HG03103 (cell line): ENCODE measurements at regions not wholly inside any gene's neighbourhood (a gene's known extent, or its start where the extent isn't known, plus 50 kb on each side); places are given as distances from the start of the nearest gene placed in this dataset.
A peak's percentile ranks its signal among the peaks of the same experiment; 100 is the strongest.

Experiments used
- ATAC-seq: cut with Tn5 transposase; IDR thresholded peaks from one replicate; pipeline ENCODE4 v1.9.1; 2021; ENCODE audit warnings: low read depth; ENCODE audit not compliant: unreplicated experiment

DNA sequence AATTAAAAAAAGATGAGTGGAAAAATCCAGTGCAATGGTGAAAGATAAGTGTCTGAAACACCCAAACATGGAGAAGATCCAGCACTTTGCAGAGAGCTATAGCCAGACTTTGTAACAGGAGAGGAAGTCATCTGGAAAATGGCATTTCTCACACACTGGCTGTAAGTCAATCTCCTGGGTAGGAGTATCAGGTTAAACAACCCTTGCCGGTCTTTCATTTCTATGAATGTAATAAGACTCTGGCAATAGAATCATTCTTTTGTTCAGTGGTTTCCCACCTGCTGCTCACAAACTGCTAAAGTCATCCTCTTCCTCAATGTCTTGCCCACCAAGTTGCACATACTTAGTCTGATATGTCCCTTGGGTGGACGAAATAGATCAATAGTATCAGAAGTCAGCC is 94.0 kb upstream of the ATP8A1 start:
- ATAC-seq, result no peak

DNA sequence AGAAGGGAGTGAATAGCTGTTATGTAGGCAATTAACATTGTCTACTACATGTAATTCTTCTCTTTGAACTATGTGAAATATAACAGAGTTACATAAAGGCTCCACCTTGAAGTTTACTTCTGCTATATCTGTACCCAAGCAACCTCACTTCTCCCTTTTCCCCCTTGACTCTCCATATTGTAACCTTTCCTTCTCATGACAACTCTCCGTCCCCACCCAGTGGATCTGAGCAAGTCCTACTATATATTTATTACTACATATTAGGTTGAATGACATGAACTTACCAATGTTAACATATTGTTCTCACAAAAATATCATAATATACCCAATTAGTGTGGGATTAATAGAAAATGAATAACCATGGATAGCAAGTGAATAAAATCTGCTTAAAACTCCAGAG is 93.2 kb upstream of the ATP8A1 start:
- ATAC-seq, result peak; percentile 70

DNA sequence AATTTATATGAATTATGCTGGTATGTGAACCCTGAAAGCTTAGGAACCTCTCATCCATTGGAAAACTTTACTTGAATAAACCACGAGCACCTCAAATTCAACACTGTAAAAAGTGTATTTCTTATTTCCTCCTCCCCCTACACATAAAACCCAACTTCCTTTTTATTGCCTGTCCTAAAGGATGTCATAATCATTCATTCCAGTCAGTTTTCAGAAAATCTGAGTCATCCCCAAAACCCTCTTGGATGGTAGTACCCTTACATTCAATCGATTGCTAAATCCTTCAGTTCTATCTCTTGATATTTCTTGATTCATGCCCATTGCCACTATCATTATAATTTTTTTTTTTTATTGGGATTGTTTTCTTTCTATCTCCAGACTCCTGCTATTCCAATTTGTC is 91.1 kb upstream of the ATP8A1 start:
- no peak for ATAC-seq

DNA sequence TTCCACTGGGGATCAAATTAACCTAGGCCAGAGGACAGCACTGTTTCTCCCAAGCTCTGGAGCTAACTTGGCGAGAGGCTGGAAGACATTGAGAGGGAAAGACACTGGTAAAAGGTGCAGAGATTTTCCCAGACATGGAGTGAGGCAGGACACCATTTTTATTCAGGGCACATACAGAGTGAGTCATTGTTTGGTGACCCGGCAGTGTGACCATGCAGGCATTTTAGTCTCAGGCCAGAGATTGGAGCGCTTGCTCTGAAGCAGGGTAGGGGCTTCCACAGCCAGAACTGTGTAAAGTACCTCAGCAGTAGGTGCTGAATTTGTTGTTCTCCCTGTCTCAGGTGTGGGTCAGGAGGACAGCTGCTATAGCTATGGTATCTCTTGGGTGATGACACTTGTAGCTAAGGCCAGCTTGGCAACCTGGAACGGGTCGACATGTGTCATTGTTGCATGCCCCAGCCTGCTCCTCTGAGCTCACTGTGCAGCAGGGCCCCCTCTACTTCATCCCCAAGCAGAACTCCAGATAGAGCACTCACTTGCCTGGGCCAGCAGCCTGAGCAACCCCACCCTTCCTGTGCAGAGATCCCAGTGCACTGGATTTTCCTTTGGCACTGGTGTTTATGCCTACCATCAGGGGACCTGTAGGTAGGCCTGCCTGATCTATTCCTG is 79.8 kb upstream of the ATP8A1 start:
- ATAC-seq, result no peak

DNA sequence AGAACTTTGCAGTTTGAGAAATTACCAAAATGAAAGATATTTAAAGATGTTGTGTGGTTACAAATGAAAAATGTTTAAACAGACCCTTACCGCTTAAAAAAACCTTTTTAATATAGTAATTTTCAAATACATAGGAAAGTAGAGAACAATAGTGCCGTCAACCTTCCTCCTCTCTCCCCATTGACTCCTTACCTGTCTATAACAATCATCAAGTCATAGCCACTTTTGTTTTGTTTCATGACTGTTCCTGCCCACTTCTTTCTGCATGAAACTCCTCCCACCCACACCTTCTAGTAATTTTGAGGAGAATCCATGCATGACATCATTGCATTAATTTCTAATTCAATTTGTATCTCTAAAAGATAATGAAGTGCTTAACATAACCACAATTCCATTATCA is 76.5 kb upstream of the ATP8A1 start:
- no peak for ATAC-seq

DNA sequence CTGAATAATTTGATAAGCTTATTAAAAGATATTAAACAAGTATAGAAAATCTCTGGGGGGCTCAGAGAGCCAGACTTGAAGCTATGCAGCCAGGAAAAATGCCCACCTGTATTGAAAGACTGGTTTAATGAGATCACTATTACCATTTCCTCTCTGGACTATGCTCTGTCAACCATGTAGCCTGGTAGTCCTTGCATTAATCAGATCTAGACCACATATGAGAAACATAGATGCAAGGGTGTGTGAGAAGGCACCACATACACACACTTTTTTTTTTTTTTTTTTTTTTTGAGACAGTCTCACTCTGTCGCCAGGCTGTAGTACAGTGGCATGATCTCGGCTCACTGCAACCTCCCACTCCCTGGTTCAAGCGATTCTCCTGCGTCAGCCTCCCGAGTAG is 75.9 kb upstream of the ATP8A1 start:
- ATAC-seq, result no peak

DNA sequence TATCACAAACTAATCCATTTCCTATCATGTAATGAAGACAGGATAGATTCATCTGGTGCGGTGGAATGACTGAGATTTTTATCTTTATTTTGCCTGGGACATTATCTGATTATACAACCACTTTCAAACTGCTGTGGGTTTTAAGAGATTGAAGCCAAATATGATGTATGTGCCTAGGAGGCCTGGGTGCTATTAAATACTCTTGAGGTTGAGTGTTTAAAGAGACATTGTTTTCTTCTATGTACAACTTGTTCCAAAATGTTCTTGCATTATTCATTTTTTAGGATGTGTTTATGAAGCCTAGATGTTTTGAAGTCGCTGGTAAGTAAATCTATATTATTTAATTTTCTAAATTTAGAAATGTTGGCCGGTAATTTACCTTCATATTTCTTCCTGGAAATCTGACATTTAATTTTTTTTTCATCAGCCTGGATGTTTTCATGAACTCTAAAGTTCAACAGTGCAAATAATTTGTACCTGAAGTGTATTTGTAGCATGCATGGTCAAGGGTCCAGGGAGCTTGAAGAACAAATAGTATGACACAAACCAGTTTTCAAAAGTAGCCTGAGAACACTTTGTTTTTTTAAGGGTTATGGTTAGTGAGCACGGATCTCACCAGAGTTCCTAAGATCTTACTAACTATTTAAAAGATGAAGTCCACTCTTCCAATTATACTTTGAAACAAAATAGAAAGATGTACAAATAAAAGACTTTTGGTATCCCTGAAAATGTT is 72.8 kb upstream of the ATP8A1 start:
- ATAC-seq, result no peak

DNA sequence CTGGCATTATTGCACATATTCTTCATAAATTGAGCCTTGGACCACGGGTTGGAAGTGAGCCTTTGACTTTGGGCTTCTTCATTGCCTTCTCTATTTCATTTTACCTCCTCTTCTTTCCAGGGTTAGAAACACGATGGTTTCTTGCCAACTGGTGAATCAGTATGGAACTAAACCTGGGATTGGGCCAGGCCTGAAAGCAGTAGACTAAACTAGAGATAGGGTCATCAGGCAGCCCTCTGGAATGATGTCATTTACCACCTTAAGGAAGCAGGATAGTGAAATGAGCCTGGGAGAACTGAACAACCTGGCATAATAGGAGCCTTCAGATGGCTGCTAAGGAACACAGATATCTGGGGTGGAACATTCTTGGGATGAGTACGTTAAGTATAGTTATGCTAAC is 67.5 kb upstream of the ATP8A1 start:
- no peak for ATAC-seq

DNA sequence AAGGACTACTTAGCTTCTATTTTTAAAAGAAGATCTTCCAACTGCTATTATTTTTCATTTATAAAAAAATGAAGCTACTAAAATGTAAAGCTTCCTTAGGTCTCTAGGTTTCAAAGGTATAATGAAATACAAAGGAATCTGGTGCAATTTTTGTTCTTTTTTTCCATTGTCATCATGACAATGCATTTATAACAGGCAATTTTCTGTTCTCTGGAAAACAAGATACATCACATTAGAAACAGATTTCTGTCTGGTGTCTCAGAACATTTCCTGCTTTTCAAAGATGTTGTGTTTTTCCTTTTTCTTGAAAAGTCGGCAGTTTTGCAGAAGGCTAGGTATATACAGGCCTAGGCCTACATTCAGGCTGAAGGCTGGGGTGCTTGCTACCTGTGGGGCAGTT is 63.6 kb upstream of the ATP8A1 start:
- ATAC-seq, result no peak

DNA sequence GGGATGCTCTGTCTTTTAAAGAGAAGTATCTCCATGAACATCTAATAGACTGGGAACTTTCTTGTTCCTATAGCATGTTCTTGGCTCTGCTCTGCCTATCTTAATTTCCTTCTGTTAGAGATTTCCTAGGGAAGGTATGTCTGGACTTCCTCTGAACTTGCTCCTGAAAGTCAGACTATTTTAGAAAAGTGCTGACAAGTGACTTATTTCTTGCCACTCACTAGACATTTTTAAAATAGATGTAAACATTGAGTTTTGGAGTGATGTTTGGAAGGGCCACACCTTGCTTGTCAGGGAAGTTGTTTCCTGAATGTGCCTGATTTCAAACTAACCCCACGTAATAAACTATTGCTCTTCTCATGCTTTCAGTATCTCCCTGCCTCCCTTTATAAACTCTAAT is 62.4 kb upstream of the ATP8A1 start:
- no peak for ATAC-seq

DNA sequence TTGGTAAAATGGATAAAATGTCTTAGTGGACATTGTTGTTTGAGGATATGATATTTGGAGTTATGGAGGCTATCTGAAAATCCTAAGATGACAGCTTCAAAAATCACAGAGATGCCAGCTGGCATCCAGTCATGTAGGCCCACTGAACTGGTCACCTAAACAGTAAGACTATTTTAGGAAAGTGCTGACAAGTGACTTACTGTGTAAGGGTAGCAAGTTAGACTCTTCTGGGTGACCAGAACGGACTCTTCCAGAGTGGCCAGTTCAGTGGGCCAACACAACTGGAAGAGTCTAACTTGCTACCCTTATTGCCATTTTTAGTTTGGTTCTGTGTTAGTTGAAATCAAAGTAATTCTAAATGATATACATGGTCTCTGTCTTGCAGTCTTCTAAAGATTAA is 61.4 kb upstream of the ATP8A1 start:
- no peak for ATAC-seq

DNA sequence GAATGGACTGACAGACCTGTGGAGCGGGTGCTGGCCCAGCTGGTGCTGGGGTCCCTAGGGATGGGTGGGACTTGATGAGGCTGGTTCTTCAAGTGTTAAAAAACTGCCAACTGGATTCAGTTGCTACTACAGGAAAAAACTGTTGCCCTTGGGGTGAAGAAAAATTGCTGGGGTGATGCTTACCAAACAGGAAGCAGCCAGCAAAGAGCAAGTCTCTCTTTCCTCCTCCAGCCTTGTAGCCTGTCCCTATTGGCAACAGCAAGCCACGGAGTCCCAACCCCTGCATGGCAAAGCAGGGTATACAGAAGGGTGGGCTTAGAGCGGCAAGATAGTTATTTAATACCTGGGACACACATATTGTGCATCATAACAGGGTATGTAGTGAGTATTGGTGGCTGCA is 60.1 kb upstream of the ATP8A1 start:
- ATAC-seq, result no peak

DNA sequence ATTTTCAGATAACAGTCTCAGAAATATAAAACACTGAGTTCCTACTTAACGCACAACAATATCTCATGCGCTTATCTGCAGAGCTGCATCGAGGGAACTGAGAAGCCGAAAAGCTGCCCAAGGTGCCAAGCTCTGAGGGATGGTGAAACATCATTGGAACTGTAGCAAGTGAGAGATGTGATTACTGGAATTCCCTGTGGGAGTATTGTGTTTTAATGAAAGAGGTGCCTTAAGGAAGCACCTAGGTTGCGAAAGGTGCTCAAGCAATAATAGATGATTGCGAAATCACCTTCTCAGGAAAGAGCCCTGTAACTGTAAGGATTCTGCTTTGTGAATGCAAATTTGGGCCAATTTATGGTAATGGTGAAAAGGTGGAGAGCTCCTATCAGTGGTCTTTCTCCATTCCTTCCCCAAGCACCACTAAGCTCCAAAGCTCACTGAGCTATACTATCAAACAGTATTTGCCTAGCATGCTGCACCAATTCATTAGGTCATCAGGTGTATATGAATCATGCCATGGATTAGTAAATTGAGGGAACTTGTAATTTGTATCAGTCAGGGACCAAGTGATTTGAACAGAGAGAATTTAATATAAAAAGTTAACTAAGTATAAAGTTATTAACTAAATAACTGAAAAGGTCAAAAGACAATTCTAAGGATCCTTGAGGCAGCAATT is 59.0 kb upstream of the ATP8A1 start:
- ATAC-seq, result no peak

DNA sequence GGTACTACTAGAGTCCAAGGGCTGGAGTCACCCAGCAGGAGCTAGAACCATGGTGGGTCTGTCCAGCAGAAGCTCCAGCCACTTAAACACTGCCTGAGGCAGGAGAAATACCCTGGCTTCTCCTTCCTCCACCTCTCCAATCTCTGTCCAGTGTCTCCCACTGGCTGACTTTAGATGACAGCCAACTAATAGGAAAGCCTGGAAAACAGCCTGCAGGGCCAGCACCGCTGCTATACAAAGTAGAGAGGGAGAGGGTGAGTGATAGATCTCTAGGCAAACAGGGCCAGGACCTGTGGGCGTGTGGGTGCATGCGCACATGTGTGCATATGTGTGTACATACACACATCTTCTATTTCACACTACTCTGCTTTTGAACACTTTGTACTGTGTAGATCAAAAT is 56.5 kb upstream of the ATP8A1 start:
- ATAC-seq, result no peak

DNA sequence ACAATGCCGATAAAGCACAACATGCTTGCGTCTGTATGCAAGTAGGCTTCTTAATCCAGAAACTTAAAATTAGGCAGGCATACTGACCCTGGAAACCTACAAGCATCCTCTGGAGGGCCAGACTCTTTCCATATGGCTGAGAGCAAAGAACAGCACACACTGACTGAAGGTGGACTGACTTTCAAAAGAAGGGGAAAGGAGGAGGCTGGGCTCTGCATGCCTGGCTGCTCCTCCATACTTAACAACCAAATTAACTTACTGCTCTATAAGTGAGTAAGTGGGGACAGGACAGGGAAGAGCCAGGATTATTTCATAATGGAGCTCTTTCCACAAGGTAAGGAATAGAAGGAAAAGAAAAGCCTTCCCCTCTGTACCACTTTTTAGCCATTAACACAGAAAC is 55.9 kb upstream of the ATP8A1 start:
- no peak for ATAC-seq

DNA sequence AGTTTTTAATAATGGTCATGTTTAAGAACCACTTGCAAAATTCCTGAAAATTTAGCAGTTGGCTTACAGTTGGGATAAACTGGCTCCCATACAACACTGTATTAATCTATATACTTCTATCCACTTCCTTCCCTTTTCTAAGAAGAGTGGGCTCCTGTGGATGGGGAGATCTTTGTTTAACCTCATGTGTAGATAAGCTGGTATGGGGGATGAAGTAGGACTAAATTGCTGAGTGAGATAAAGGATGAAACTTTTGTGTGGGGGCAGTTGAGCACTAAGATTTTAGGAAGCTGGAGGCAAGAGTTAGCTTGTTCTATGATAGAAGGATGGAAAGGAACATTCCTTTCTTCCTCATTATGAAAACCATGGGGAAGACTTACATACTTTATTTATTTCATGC is 54.6 kb upstream of the ATP8A1 start:
- no peak for ATAC-seq

DNA sequence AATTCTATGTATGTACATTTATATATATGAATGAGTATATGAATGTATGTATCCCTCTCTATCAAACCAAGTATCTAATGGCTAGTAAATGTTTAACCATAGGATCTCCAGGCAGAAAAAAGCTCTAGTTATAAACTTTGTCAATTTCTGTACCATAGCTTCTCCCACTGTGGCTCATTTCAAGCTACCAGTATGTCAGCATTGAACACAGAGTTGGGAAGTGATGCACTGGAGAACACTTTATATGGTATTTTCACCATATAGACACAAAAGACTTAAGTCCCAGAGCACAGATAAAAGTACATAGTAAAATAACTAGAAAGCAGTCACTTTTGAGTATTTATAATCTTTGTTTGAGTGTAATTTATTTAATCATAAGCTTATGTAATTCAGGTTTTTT is 53.9 kb upstream of the ATP8A1 start:
- ATAC-seq, result no peak

DNA sequence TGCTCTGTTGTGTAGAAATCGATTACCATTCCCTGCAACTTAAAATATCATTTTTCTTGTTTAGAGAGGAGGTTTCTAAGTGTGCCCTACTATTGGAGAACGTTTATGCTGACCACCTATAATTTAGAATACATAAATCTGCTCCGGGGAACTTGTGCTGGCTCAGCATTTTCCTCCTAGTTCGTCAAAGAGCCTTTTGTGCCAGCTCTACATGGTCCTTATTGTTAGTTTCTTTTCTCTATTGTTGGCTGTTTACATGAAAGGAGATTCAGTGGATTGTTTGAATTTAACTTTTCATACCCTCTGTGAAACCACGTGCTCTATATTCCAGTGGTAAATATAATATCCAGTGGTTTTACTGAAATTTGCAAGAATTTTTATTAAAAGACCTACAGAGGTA is 53.4 kb upstream of the ATP8A1 start:
- no peak for ATAC-seq

DNA sequence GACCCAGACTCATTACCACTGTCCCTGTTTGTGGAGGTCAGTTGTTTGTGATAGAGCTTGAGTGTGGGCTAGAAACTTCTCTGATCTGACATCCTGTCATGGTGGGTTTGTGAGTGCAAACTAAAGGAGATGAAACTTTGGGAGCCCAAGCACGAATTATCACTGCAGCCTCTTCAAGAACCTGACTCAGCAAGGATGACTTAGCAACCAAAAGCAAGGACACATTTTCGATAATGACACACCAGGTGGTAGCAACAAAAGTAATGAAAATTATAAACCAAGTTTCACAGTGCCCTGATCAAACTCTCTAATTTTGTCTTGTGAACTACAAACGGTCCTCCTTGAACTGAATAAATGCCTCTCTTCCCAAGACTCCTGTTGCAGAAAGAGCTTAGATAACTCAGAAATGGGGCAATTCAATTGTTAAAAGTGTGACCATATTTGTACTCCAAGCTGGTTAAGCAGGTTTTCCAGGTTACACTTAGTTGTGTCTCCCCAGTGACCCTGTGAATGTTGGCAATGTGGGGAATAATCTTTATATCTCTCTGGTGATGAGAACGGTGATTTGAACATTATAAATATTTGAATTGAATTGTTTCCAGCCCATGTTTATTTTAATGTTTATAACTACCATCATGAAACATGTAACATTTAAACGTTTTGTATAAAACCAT is 52.6 kb upstream of the ATP8A1 start:
- ATAC-seq, result no peak

DNA sequence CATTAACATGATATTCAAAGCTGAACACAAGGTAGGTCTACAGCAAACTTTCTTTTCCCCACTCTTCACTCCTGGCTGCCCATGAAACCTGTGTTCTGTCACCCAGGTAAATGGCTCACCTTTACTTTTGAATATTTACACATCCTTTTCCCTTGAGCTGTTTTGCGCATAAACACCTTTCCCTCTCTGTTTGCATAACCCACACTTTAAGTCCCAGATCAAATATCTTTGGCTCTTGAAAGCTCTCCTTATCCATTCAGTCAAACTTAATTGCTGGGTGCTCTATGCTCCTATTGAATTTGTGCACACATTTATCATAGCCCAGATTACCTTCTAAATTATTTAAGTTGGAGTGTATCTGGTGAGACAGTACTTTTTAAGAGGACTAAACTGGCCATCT is 51.7 kb upstream of the ATP8A1 start:
- ATAC-seq, result no peak
